DOHH2 (cell line): ENCODE measurements at regions not wholly inside any gene's neighbourhood (a gene's known extent, or its start where the extent isn't known, plus 50 kb on each side); places are given as distances from the start of the nearest gene placed in this dataset.
"Not testable (repeated sequence)": the region's sequence is repeated elsewhere in the genome, so short reads cannot be mapped to it uniquely, and the experiment has no call there.

Experiments used
- H3F3A ChIP-seq: fragments of 200-600 bp; sonication (generic), shearing (Covaris generic); 2 replicates; pipeline ENCODE4 v1.6.0; 2016; ENCODE audit warnings: antibody characterized with exemption, mild to moderate bottlenecking; ENCODE audit not compliant: control insufficient read depth, insufficient read depth
- H3K27ac ChIP-seq: fragments of 200-600 bp; sonication (generic); 2 replicates; pipeline ENCODE4 v1.5.1; 2014; ENCODE audit warnings: low read depth, mild to moderate bottlenecking, low read length, moderate library complexity
- H3K27me3 ChIP-seq: fragments of 200-600 bp; sonication (generic); 2 replicates; pipeline ENCODE4 v1.6.1; 2014; ENCODE audit warnings: mild to moderate bottlenecking, low read length, mixed read lengths; ENCODE audit not compliant: control insufficient read depth
- H3K36me3 ChIP-seq: fragments of 200-600 bp; sonication (generic); 2 replicates; pipeline ENCODE4 v1.6.1; 2014; ENCODE audit warnings: mild to moderate bottlenecking, low read length, moderate library complexity, mixed read lengths; ENCODE audit not compliant: control insufficient read depth
- H3K4me1 ChIP-seq: fragments of 200-600 bp; sonication (generic); 2 replicates; pipeline ENCODE4 v1.6.1; 2014; ENCODE audit warnings: mild to moderate bottlenecking, low read length, mixed read lengths; ENCODE audit not compliant: control insufficient read depth
- H3K4me2 ChIP-seq: fragments of 200-600 bp; sonication (generic); 2 replicates; pipeline ENCODE4 v1.6.0; 2014; ENCODE audit warnings: mild to moderate bottlenecking, low read length, moderate library complexity
- H3K4me3 ChIP-seq: fragments of 200-600 bp; sonication (generic); 2 replicates; pipeline ENCODE4 v1.5.1; 2014; ENCODE audit warnings: mild to moderate bottlenecking, low read length, mixed read lengths
- H3K79me2 ChIP-seq: fragments of 200-600 bp; sonication (generic); 2 replicates; pipeline ENCODE4 v1.6.1; 2014; ENCODE audit warnings: mild to moderate bottlenecking, low read length, mixed read lengths; ENCODE audit not compliant: control insufficient read depth
- H3K9me2 ChIP-seq: fragments of 200-600 bp; sonication (generic); replicated peaks from 2 replicates; pipeline ENCODE4 v1.6.1; 2014; ENCODE audit warnings: mild to moderate bottlenecking, low read length, mixed read lengths; ENCODE audit not compliant: control insufficient read depth
- H3K9me3 ChIP-seq: fragments of 200-600 bp; sonication (generic); 2 replicates; pipeline ENCODE4 v1.6.1; 2014; ENCODE audit warnings: antibody characterized with exemption, low read length, mixed read lengths; ENCODE audit not compliant: control insufficient read depth, insufficient read depth
- H4K20me1 ChIP-seq: fragments of 200-600 bp; sonication (generic); 2 replicates; pipeline ENCODE4 v1.6.0; 2014; ENCODE audit warnings: low read depth, mild to moderate bottlenecking, antibody characterized with exemption, low read length, moderate library complexity; ENCODE audit not compliant: control insufficient read depth, insufficient read depth
- CTCF ChIP-seq: fragments of 200-600 bp; sonication (generic); IDR thresholded peaks from one replicate; pipeline ENCODE4 v1.5.1; 2014; ENCODE audit warnings: antibody characterized with exemption, mild to moderate bottlenecking, low read depth, low read length; ENCODE audit not compliant: poor library complexity, severe bottlenecking
- EZH2phosphoT487 ChIP-seq: fragments of 200-600 bp; sonication (generic); IDR thresholded peaks from 2 replicates; pipeline ENCODE4 v1.6.1; 2017; ENCODE audit warnings: borderline replicate concordance, mild to moderate bottlenecking, antibody characterized with exemption, low read length, moderate library complexity, mixed read lengths

GRCh38 chr10:61589547-61590243, 73.0 kb upstream of the CABCOCO1 start:
- Histone ChIP-seq H4K20me1 (no peaks in the 10 kb centered on the region), H3K79me2 (no peaks in the 10 kb centered on the region), H3K4me2 (no peak overlapping the region), H3K9me3 (no peaks in the 10 kb centered on the region), H3K4me3 (no peak overlapping the region), H3F3A (no peaks in the 10 kb centered on the region), H3K4me1 (peaks cover 10% of the 10 kb centered on the region), H3K9me2 (no peaks in the 10 kb centered on the region), H3K27me3 (no peaks in the 10 kb centered on the region), H3K27ac (no peak overlapping the region), H3K36me3 (no peaks in the 10 kb centered on the region)
- TF ChIP-seq EZH2phosphoT487 (no peak), CTCF (no peak)

DNA sequence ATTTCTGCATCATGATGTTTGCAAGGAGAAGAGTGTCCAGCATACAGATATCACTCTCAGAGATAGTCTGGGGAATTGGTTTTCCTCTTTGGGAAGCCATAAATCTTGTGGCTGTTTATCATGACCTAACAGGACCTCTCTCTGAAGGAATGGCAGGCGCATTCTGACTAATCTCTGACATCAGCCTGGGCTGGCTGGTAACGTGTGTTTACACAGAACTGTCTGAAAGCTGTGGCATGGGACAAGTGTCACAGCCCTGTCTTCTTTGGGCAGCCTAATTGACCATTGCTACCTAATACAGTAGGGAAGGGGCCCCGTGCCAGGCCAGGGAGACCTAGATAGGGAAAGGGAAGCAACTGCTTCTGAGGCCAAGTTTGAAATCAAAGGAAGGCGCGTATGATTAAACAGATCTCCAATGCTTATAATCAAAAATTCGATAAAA, 73.9 kb upstream of the CABCOCO1 start:
- Histone ChIP-seq H3K36me3 (no peaks in the 10 kb centered on the region), H3K4me1 (peaks cover 10% of the 10 kb centered on the region), H3K9me3 (no peaks in the 10 kb centered on the region), H4K20me1 (no peaks in the 10 kb centered on the region), H3K27ac (no peak overlapping the region), H3K27me3 (no peaks in the 10 kb centered on the region), H3F3A (no peaks in the 10 kb centered on the region), H3K4me2 (no peak overlapping the region), H3K4me3 (no peak overlapping the region), H3K79me2 (no peaks in the 10 kb centered on the region), H3K9me2 (no peaks in the 10 kb centered on the region)
- no peak for TF ChIP-seq EZH2phosphoT487
- no peak for TF ChIP-seq CTCF

- no peaks in the 10 kb centered on the region for H3K9me2 ChIP-seq
- H3K79me2 ChIP-seq = no peaks in the 10 kb centered on the region
- peaks cover 10% of the 10 kb centered on the region for H3K4me1 ChIP-seq
- no peaks in the 10 kb centered on the region for H3F3A ChIP-seq
- no peaks in the 10 kb centered on the region for H3K36me3 ChIP-seq
- H3K4me3 ChIP-seq = no peak overlapping the region
- no peak for TF ChIP-seq EZH2phosphoT487
- no peak for TF ChIP-seq CTCF
- H3K27me3 ChIP-seq = no peaks in the 10 kb centered on the region
- H3K27ac ChIP-seq = no peak overlapping the region
- H3K9me3 ChIP-seq = no peaks in the 10 kb centered on the region
- no peaks in the 10 kb centered on the region for H4K20me1 ChIP-seq
- no peak overlapping the region for H3K4me2 ChIP-seq
Observed at GRCh38 chr10:61586829-61587228, 75.9 kb upstream of the CABCOCO1 start.

GRCh38 chr10:61580608-61581007, 82.1 kb upstream of the CABCOCO1 start:
- TF ChIP-seq CTCF = no peak
- TF ChIP-seq EZH2phosphoT487 = no peak
- Histone ChIP-seq H3K79me2 (no peaks in the 10 kb centered on the region), H3K4me2 (no peak overlapping the region), H3K4me1 (no peaks in the 10 kb centered on the region), H3K36me3 (no peaks in the 10 kb centered on the region), H3K27ac (no peak overlapping the region), H4K20me1 (no peaks in the 10 kb centered on the region), H3K9me2 (no peaks in the 10 kb centered on the region), H3K4me3 (no peak overlapping the region), H3K27me3 (0 out of 2 replicates have a peak, but pooled peaks cover 5% of the 10 kb centered on the region), H3F3A (no peaks in the 10 kb centered on the region), H3K9me3 (no peaks in the 10 kb centered on the region)

DNA sequence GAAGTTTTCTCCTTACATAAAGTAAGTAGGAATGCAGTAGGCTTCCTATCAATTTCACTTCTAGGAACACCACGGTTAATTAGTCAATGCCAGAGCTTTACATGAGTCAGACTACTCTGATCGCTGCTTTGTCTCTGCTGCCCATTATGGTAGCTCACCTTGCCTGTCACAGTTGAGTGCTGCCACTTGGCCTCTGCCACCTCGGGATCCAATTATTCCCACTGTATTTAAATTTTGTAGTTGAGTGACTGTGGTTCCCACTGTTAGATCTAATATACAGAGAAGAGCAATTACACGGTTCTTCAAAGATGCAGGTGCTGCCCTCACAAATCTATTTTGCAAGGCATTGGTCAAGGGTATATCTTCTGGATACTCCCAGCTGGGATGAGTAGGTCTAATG, 92.5 kb upstream of the CABCOCO1 start:
- not testable (repeated sequence) for H3K4me2 ChIP-seq

More for the DNA sequence above, 92.5 kb upstream of the CABCOCO1 start:
- H3K9me3 ChIP-seq, H3F3A ChIP-seq, H3K27ac ChIP-seq, H4K20me1 ChIP-seq, H3K79me2 ChIP-seq, H3K9me2 ChIP-seq, H3K36me3 ChIP-seq, H3K4me3 ChIP-seq, H3K27me3 ChIP-seq, H3K4me1 ChIP-seq: not testable (repeated sequence)
